ENCODE measurements at regions not wholly inside any gene's neighbourhood (a gene's known extent, or its start where the extent isn't known, plus 50 kb on each side); places are given as distances from the start of the nearest gene placed in this dataset.
"Not testable (repeated sequence)": the region's sequence is repeated elsewhere in the genome, so short reads cannot be mapped to it uniquely, and the experiment has no call there.

GRCh38 chr15:92705764-92706163 lies 50.2 kb upstream of the FAM174B start:
- DNase-seq = no peak

DNA sequence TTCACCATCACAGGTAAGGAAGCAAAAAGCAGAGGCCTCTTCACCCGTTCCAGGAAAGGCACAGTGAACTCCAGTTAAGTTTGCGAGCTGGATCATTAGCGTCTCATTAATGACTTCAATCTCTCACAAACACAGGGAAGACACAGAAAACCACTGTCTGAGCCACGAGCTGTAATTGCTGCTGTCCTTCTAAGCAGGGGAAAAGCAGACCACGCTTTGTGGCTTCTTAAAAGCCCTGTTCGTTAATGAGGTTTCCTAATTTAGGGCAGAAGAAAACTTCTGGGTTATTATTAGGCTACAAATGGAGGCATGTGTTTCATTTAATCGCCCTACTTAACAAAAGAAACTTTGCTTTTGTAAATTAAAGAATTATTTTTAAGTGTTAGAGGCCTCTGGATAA lies 50.6 kb upstream of the FAM174B start:
- DNase-seq = no peak

GRCh38 chr15:92707880-92708551 lies 52.4 kb upstream of the FAM174B start:
- no peak for DNase-seq

DNA sequence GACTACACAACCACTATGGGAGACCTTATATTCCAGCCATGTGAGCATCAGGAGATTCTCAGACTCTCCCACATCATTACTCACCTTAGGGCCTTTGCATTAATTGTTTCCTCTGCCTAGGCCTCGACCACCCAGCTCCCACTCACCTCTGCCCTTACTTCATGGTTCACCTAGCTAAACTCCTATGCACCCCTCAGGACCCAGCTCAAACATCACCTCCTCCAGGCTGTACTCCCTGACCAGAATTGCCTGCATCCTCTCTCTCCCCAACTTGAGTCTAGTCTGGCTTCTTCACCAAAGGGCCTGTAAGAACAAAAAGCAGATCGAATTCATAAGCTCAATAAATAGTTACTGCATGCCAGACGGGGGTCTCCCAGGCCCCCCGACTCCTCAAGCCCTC lies 53.1 kb upstream of the FAM174B start:
- DNase-seq = no peak

DNA sequence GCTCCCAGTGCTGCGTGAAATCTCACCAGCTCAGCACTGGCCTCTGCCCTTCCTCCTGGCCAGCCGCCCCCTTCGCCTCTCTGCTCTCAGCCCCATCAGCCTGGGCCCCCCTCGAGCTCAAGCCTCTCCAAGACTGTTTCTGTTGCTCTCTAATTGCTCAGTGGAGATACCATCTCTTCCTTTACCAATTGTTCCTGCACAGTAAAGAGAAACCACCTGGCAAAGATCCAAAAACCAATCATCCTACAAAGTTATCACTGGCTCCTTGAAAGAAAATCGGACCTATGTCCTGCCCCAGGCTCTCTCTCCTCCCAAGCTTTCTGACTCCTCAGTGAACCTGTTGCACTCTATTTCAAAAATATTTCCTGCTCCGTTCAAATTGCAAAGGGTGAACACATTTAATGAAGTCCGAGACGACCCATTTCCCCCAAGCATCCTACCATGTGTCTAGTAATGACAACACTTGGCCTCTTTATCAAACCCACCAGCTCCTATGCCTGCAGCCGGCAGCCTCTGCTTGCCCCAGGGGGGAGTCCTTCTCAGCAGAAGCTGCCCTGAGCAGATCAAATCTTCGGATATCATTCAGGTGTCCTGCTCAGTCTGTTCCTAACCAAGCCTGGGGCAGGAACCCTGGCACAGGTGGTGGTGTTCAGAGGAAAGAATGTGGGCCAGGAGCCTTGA lies 53.7 kb upstream of the FAM174B start:
- DNase-seq = no peak

- no peak for DNase-seq
These were observed 55.9 kb upstream of the FAM174B start for GRCh38 chr15:92711457-92711831.

- no peak for DNase-seq
These were observed 58.5 kb upstream of the FAM174B start for GRCh38 chr15:92714077-92714476.

- no peak for DNase-seq
These were observed 59.2 kb upstream of the FAM174B start for GRCh38 chr15:92714477-92715401.

DNA sequence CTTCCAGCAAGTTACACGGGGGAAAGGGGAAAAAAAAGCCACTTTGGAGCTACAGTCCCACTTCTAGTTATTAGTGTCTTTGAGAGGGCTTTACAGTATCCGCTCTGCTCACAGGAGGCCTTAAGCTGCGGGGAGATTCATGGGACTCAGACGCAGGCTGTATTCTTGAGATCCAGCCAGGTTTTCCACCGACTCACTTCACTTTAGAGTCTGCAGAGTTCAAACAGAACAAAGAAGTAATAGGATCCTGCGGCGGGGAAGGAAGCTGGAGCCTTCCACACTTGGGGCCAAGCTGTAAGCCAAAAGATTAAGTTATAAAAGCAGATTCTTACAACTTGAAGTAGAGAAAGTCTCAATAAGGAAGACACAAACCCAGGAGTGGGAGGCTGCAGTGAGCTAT lies 60.2 kb upstream of the FAM174B start:
- DNase-seq = no peak

DNA sequence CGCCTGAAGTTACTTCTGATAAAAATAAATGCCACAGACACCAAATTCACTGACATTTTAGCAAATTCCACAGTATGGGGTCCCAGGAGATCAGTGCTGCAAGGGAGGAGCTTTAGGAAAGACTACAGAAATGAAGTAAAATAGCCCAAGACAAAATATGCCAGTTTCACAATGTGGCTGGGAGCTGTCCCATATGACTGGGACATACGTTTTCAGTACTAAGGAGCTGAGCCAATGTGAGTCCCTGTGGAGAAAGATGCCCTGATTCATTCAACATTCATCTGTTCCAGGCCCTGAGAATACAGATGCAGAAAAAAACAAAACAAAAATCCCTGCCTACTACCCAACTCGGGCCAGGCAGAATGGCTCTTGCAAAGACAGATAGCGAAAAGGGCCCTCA lies 63.4 kb upstream of the FAM174B start:
- DNase-seq = no peak

- no peak for DNase-seq
These were observed 68.6 kb upstream of the FAM174B start for GRCh38 chr15:92724144-92724543.

GRCh38 chr15:92725171-92725570 lies 69.6 kb upstream of the FAM174B start:
- DNase-seq = no peak

- DNase-seq = no peak
These were observed 72.7 kb upstream of the FAM174B start for GRCh38 chr15:92728266-92728665.

- no peak for DNase-seq
These were observed 77.7 kb upstream of the FAM174B start for GRCh38 chr15:92733090-92733933.

- DNase-seq = no peak
These were observed 78.5 kb upstream of the FAM174B start for GRCh38 chr15:92733934-92734521.

GRCh38 chr15:92739246-92739645 lies 83.7 kb upstream of the FAM174B start:
- DNase-seq = not testable (repeated sequence)

DNA sequence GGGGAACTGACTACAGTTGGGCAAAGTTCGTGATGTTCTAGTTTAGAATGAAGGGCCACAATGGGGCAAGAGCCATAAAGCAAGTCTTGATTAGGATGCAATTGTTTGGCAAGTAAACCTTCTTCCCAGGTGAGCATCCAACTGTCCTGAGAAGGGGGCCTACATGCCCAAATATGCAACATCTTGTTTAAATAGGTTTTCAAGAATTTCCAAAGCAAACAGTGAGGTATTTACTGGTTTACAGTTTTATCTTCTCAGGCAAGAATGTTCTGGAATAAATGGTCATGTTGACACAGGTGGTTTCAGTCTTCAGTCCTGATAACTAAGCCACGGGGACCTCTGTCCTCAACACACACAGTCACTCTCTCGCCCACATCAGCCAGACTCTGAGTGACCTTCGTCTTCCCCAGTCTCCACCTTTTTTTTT lies 90.3 kb upstream of the FAM174B start:
- no peak for DNase-seq

DNA sequence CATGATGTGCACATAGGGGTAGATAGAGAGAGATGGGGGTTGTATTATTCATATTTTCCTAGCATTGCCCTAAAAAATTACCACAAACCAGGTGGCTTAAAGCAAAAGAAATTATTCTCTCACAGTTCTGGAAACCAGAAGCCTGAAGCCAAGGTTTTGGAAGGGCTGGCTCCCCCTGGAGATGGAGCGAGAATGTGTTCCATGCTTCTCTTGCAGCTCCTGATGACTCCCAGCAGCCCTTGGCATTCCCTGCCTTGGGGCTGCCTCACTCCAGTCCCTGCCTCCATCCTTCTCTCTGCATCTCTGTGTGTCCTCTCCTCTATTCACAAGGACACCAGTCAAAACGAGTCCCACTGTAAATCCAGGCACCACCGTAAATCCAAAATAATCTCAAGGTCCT lies 91.5 kb upstream of the FAM174B start:
- no peak for DNase-seq

- DNase-seq = no peak
These were observed 93.6 kb upstream of the FAM174B start for GRCh38 chr15:92749216-92749615.

DNA sequence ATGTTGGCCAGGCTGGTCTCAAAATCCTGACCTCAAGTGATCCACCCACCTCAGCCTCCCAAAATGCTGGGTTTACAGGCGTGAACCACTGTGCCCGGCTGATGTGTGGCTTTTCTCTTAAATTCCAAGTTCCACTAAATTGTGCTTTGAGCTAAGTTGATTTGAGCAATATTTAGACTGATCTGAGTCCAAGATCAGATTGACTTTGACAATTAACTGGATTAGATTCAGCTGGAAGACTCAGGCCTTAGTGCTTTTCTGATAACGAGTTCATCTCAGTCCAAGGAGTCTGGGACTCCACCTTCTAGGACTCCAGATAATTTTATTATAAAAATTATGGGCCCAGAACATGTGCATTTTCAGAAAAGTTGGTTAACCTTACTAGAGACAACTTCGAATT lies 94.4 kb upstream of the FAM174B start:
- no peak for DNase-seq

DNA sequence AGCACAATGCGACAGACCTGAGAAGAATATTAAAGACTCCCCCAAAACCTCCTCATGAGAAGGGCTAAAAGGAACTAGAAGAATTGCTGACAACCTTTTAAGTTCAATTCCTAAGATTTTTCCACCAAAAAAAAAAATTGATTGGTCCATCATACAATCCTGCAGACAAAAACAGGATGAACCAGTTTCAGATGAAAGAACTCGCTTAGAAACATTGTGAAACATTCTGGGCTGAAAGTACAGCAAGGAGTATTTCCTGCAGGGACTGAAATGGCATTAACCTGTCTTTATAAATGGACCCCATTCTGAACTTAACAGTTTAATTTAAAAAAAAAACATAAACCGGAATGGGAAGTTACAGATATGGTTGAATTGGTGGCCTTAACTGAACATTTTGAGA lies 96.0 kb upstream of the FAM174B start:
- DNase-seq = no peak

DNA sequence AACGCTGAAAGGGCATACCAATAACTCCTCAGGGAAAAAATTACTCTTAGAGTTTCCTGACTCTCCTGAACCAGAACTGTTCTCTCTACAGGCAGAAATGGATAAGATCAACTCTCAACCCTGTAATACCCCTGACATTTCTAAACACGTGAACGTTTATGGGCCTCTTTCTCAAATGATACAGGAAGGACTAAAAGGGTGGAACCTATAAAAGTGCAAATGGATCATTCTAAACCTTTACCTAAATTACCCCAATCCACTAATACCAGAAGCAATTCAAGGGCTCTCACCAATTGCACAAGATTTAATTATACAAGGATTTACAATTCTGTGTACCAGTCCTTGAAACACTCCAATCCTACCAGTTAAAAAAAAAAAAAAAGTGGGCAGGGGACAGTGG lies 98.0 kb upstream of the FAM174B start:
- no peak for DNase-seq

Data from cortex of kidney (tissue), 1 donor.